ENCODE measurements at regions not wholly inside any gene's neighbourhood (a gene's known extent, or its start where the extent isn't known, plus 50 kb on each side); places are given as distances from the start of the nearest gene placed in this dataset.

GRCh38 chr13:75220861-75221260 lies 261.1 kb downstream of the TBC1D4 start:
- no peak for DNase-seq (ENCODE audit: low read depth)
- TF ChIP-seq CTCF (IDR thresholded peaks at IDR 0.05; ENCODE audit: insufficient read depth, low read depth, low read length) = no peak
- H3K4me3 ChIP-seq (ENCODE audit: low read depth, low read length) = no peak overlapping the region

GRCh38 chr13:75220238-75220542 lies 261.8 kb downstream of the TBC1D4 start:
- TF ChIP-seq CTCF (IDR thresholded peaks at IDR 0.05; ENCODE audit: insufficient read depth, low read depth, low read length) = no peak
- no peak for DNase-seq (ENCODE audit: low read depth)

GRCh38 chr13:75219479-75220237 lies 262.3 kb downstream of the TBC1D4 start:
- peak overlapping the region; percentile 21 for H3K4me3 ChIP-seq (ENCODE audit: low read depth, low read length)
- DNase-seq (ENCODE audit: low read depth) = peak; percentile 58
- TF ChIP-seq CTCF (IDR thresholded peaks at IDR 0.05; ENCODE audit: insufficient read depth, low read depth, low read length) = peak; percentile 95

More at GRCh38 chr13:75220238-75220542, 261.8 kb downstream of the TBC1D4 start:
- H3K4me3 ChIP-seq (ENCODE audit: low read depth, low read length) = no peak overlapping the region

- DNase-seq (ENCODE audit: low read depth) = peak; percentile 26
- TF ChIP-seq CTCF (IDR thresholded peaks at IDR 0.05; ENCODE audit: insufficient read depth, low read depth, low read length) = no peak
- no peak overlapping the region for H3K4me3 ChIP-seq (ENCODE audit: low read depth, low read length)
Observed at GRCh38 chr13:75217949-75218348, 264.0 kb downstream of the TBC1D4 start.

GRCh38 chr13:75216038-75216437 lies 265.9 kb downstream of the TBC1D4 start:
- no peak for TF ChIP-seq CTCF (IDR thresholded peaks at IDR 0.05; ENCODE audit: insufficient read depth, low read depth, low read length)
- no peak for DNase-seq (ENCODE audit: low read depth)
- H3K4me3 ChIP-seq (ENCODE audit: low read depth, low read length) = no peak overlapping the region

- no peak for DNase-seq (ENCODE audit: low read depth)
- no peak for TF ChIP-seq CTCF (IDR thresholded peaks at IDR 0.05; ENCODE audit: insufficient read depth, low read depth, low read length)
- H3K4me3 ChIP-seq (ENCODE audit: low read depth, low read length) = no peak overlapping the region
Observed at GRCh38 chr13:75214846-75215245, 267.1 kb downstream of the TBC1D4 start.

- TF ChIP-seq CTCF (IDR thresholded peaks at IDR 0.05; ENCODE audit: insufficient read depth, low read depth, low read length) = no peak
- DNase-seq (ENCODE audit: low read depth) = no peak
- H3K4me3 ChIP-seq (ENCODE audit: low read depth, low read length) = no peak overlapping the region
Observed at GRCh38 chr13:75202981-75203380, 279.0 kb downstream of the TBC1D4 start.

All from fibroblast of villous mesenchyme (primary cell).